ENCODE measurements at regions not wholly inside any gene's neighbourhood (a gene's known extent, or its start where the extent isn't known, plus 50 kb on each side); places are given as distances from the start of the nearest gene placed in this dataset.
"Not testable (repeated sequence)": the region's sequence is repeated elsewhere in the genome, so short reads cannot be mapped to it uniquely, and the experiment has no call there.

- Mint-ChIP-seq H3K36me3 (no peaks in the 10 kb centered on the region), H3K4me1 (peaks cover 3% of the 10 kb centered on the region)
- TF ChIP-seq CTCF (IDR thresholded peaks at IDR 0.05; ENCODE audit: unreplicated experiment) = no peak
Observed at GRCh38 chr9:78112004-78112403, 80.4 kb upstream of the GNAQ start.

GRCh38 chr9:78109075-78109474 lies 77.5 kb upstream of the GNAQ start:
- Mint-ChIP-seq H3K36me3 (no peaks in the 10 kb centered on the region), H3K9me3 (peaks cover 9% of the 10 kb centered on the region), H3K27me3 (ENCODE audit: low read depth) (peaks cover 17% of the 10 kb centered on the region), H3K4me3 (no peak overlapping the region), H3K4me1 (no peaks in the 10 kb centered on the region), H3K27ac (no peak overlapping the region)
- DNase-seq (ENCODE audit: low spot score in 2 of 2, unreplicated experiment in 2 of 2) = no peak
- no peak for TF ChIP-seq CTCF (IDR thresholded peaks at IDR 0.05; ENCODE audit: unreplicated experiment)

More at GRCh38 chr9:78112004-78112403, 80.4 kb upstream of the GNAQ start:
- DNase-seq (ENCODE audit: low spot score in 2 of 2, unreplicated experiment in 2 of 2) = no peak
- Mint-ChIP-seq H3K4me3 (no peak overlapping the region), H3K9me3 (peaks cover 8% of the 10 kb centered on the region), H3K27ac (no peak overlapping the region), H3K27me3 (ENCODE audit: low read depth) (peaks cover 7% of the 10 kb centered on the region)

- not testable (repeated sequence) for H3K9me3 Mint-ChIP-seq; DNase-seq (ENCODE audit: low spot score in 2 of 2, unreplicated experiment in 2 of 2); H3K4me1 Mint-ChIP-seq; H3K27ac Mint-ChIP-seq; H3K4me3 Mint-ChIP-seq; H3K36me3 Mint-ChIP-seq
- peaks cover 28% of the 10 kb centered on the region for H3K27me3 Mint-ChIP-seq (ENCODE audit: low read depth)
Observed at GRCh38 chr9:78106586-78106985, 75.0 kb upstream of the GNAQ start.

- no peak for DNase-seq (ENCODE audit: low spot score in 2 of 2, unreplicated experiment in 2 of 2)
- H3K36me3 Mint-ChIP-seq = no peaks in the 10 kb centered on the region
Observed at GRCh38 chr9:78103971-78104433, 72.4 kb upstream of the GNAQ start.

GRCh38 chr9:78101247-78101646 lies 69.6 kb upstream of the GNAQ start:
- Mint-ChIP-seq H3K36me3 (no peaks in the 10 kb centered on the region), H3K4me3 (no peak overlapping the region), H3K27me3 (ENCODE audit: low read depth) (peaks cover 34% of the 10 kb centered on the region), H3K27ac (no peak overlapping the region), H3K9me3 (peaks cover 7% of the 10 kb centered on the region), H3K4me1 (peaks cover 5% of the 10 kb centered on the region)
- DNase-seq (ENCODE audit: low spot score in 2 of 2, unreplicated experiment in 2 of 2) = no peak
- no peak for TF ChIP-seq CTCF (IDR thresholded peaks at IDR 0.05; ENCODE audit: unreplicated experiment)

More at GRCh38 chr9:78103971-78104433, 72.4 kb upstream of the GNAQ start:
- Mint-ChIP-seq H3K27ac (no peak overlapping the region), H3K4me3 (no peak overlapping the region), H3K4me1 (no peaks in the 10 kb centered on the region), H3K27me3 (ENCODE audit: low read depth) (peaks cover 29% of the 10 kb centered on the region), H3K9me3 (peaks cover 7% of the 10 kb centered on the region)
- no peak for TF ChIP-seq CTCF (IDR thresholded peaks at IDR 0.05; ENCODE audit: unreplicated experiment)

- no peak overlapping the region for H3K27ac Mint-ChIP-seq
- peaks cover 7% of the 10 kb centered on the region for H3K9me3 Mint-ChIP-seq
- no peak for DNase-seq (ENCODE audit: low spot score in 2 of 2, unreplicated experiment in 2 of 2)
- H3K4me3 Mint-ChIP-seq = no peak overlapping the region
- peaks cover 16% of the 10 kb centered on the region for H3K27me3 Mint-ChIP-seq (ENCODE audit: low read depth)
- TF ChIP-seq CTCF (IDR thresholded peaks at IDR 0.05; ENCODE audit: unreplicated experiment) = no peak
- no peaks in the 10 kb centered on the region for H3K36me3 Mint-ChIP-seq
- peaks cover 5% of the 10 kb centered on the region for H3K4me1 Mint-ChIP-seq
Observed at GRCh38 chr9:78097541-78097940, 65.9 kb upstream of the GNAQ start.

Data from mesothelial cell of epicardium (in vitro differentiated cells).